Heart right ventricle (tissue), 16 donors: ENCODE measurements at regions not wholly inside any gene's neighbourhood (a gene's known extent, or its start where the extent isn't known, plus 50 kb on each side); places are given as distances from the start of the nearest gene placed in this dataset.

Experiments used
- ATAC-seq, 8 donors: fragments of 200-7000 bp; cut with Tn5 transposase; one replicate each; pipeline ENCODE4 v1.9.1; 2020; ENCODE audit warnings: mild to moderate bottlenecking in 8 of 8, moderate library complexity in 8 of 8, moderate number of reproducible peaks in 1 of 8
- DNase-seq, 2 donors: peaks; one replicate each; pipeline ENCODE4 v3.0.0-alpha.2; 2020
- H3K27ac ChIP-seq, 10 donors: fragments of 200-600 bp; sonication (generic) in 2 of 10; one replicate each; pipeline versions ENCODE4 v1.5.0 to v1.8.0; 2020 to 2022; ENCODE audit warnings: mild to moderate bottlenecking in 3 of 10
- H3K27me3 ChIP-seq, 7 donors: fragments of 200-600 bp; one replicate each; pipeline ENCODE4 v1.8.0; 2021 to 2022; ENCODE audit warnings: mild to moderate bottlenecking in 2 of 7
- H3K36me3 ChIP-seq, 9 donors: fragments of 200-600 bp; sonication (generic) in 1 of 9; one replicate each; pipeline versions ENCODE4 v1.5.0 to v1.8.0; 2020 to 2022; ENCODE audit warnings: mild to moderate bottlenecking in 2 of 9
- H3K4me1 ChIP-seq, 9 donors: fragments of 200-600 bp; sonication (generic) in 1 of 9; one replicate each; pipeline versions ENCODE4 v1.5.0 to v1.8.0; 2020 to 2022; ENCODE audit warnings: mild to moderate bottlenecking in 4 of 9
- H3K4me3 ChIP-seq, 10 donors: fragments of 200-600 bp; sonication (generic) in 2 of 10; one replicate each; pipeline versions ENCODE4 v1.5.0 to v1.8.0; 2020 to 2022; ENCODE audit warnings: mild to moderate bottlenecking in 7 of 10, moderate library complexity in 2 of 10
- H3K9me3 ChIP-seq, 11 donors: fragments of 200-600 bp in 10 of 11; sonication (generic) in 2 of 11; one replicate each; pipeline versions ENCODE4 v1.5.0 to v1.8.0; 2013 to 2022; ENCODE audit warnings: mild to moderate bottlenecking in 2 of 11, control low read depth in 1 of 11, moderate library complexity in 1 of 11
- CTCF ChIP-seq, 9 donors: fragments of 200-600 bp; sonication (generic) in 2 of 9; IDR thresholded peaks; one replicate each; pipeline versions ENCODE4 v1.5.0 to v1.8.0; 2021 to 2022; ENCODE audit warnings: antibody characterized with exemption in 9 of 9, mild to moderate bottlenecking in 5 of 9, moderate library complexity in 1 of 9
- WGBS, 2 donors: extraction: QIAGEN DNeasy Blood & Tissue Kit; methylation state at CpG; one replicate each; pipeline ENCODE4 v1.1.7; 2013; ENCODE audit warnings: inconsistent platforms in 1 of 2; 5-methylcytosine and 5-hydroxymethylcytosine counted together
- intact Hi-C, 10 donors: fragments of 100-400 bp; cut with DNase I; formaldehyde crosslinking; loops; one replicate each; pipeline versions ENCODE4 v1.11.1 to v1.14.2; 2022
- donor health status: Arrhythmogenic right ventricular cardiomyopathy.
- donor health status: ischemic (EF 13 %, LVEDD 7.1; RV severe dilation, severe dysfunction).
- donor health status: healthy with polysubstance abuse.
- donor health status: DM: no; HTN: yes; CAD: no.
- donor health status: DM: no; HTN: no; CAD: no.
- donor health status: ischemic (EF 25% LVEDD 6.9; RV normal size, moderate dysfunction).
- donor health status: ischemic (EF 25% LVEDD 5.7; RV mildly dilated, moderate dysfunction).
- donor health status: healthy.
- donor health status: DM: yes; HTN: yes; CAD: no.
- donor health status: Ischemic cardiomyopathy.
- donor health status: ischemic (EF 35%, LVEDD 5.7; RV mildly dilated, moderate dysfunction).
- donor health status: nonischemic (EF 11% LVEDD 7.7; RV severe dilation, severe dysfunction).
- donor health status: DM: yes; HTN: yes; CAD: no.
- donor health status: PGD.
- donor health status: ischemic (EF 29% LVEDD 5.4; RV normal size, mild dysfunction).
- donor health status: nonischemic (EF 23%, LVEDD 6.1; RV moderate dilation, normal function).

GRCh38 chr15:25182736-25183445 is 228.1 kb downstream of the SNRPN start:
- ATAC-seq, result no peak
- peak in 1 of 9 donors; percentile 28 for TF ChIP-seq CTCF (IDR thresholded peaks at IDR 0.05)

GRCh38 chr15:25183581-25184251 is 228.9 kb downstream of the SNRPN start:
- H3K4me1 ChIP-seq, result no peaks in the 10 kb centered on the region
- 76 to 82% methylated on average over 9 of the region's 9 CpGs for WGBS, 2 donors
- intact Hi-C loops, result no loop called here
- DNase-seq (no peak), ATAC-seq (no peak)
- peaks cover 0 to 96% (median 0%) of the 10 kb centered on the region in 11 donors for H3K9me3 ChIP-seq
- no peak overlapping the region for H3K4me3 ChIP-seq
- H3K36me3 ChIP-seq, result no peaks in the 10 kb centered on the region
- H3K27me3 ChIP-seq, result no peaks in the 10 kb centered on the region
- H3K27ac ChIP-seq, result no peak overlapping the region
- no peak for TF ChIP-seq CTCF (IDR thresholded peaks at IDR 0.05)

More at GRCh38 chr15:25182736-25183445, 228.1 kb downstream of the SNRPN start:
- Histone ChIP-seq H3K36me3 (no peaks in the 10 kb centered on the region), H3K27ac (no peak overlapping the region), H3K4me1 (no peaks in the 10 kb centered on the region), H3K9me3 (peaks cover 0 to 96% (median 0%) of the 10 kb centered on the region in 11 donors), H3K27me3 (no peaks in the 10 kb centered on the region), H3K4me3 (no peak overlapping the region)
- peak in 1 of 2 donors; percentile 10 for DNase-seq
- intact Hi-C loops, result no loop called here
- 83% methylated on average over 14 of the region's 14 CpGs for WGBS, 2 donors

- WGBS, 2 donors, result 84 to 85% methylated on average over 12 of the region's 12 CpGs
- TF ChIP-seq CTCF (IDR thresholded peaks at IDR 0.05), result no peak
- Histone ChIP-seq H3K27me3 (no peaks in the 10 kb centered on the region), H3K36me3 (no peaks in the 10 kb centered on the region), H3K27ac (no peak overlapping the region), H3K9me3 (peaks cover 0 to 96% (median 0%) of the 10 kb centered on the region in 11 donors), H3K4me1 (no peaks in the 10 kb centered on the region), H3K4me3 (no peak overlapping the region)
- peak in 1 of 2 donors; percentile 3 for DNase-seq
- intact Hi-C loops, result no loop called here
- ATAC-seq, result no peak
Observed at GRCh38 chr15:25184356-25185155, 229.8 kb downstream of the SNRPN start.

- Histone ChIP-seq H3K4me3 (no peak overlapping the region), H3K36me3 (no peaks in the 10 kb centered on the region), H3K4me1 (no peaks in the 10 kb centered on the region), H3K27me3 (no peaks in the 10 kb centered on the region), H3K9me3 (peaks cover 0 to 95% (median 0%) of the 10 kb centered on the region in 11 donors), H3K27ac (no peak overlapping the region)
- no peak for ATAC-seq
- TF ChIP-seq CTCF (IDR thresholded peaks at IDR 0.05), result no peak
- no peak for DNase-seq
- intact Hi-C loops, result no loop called here
- 85% methylated on average over 15 of the region's 15 CpGs for WGBS, 2 donors
Observed at GRCh38 chr15:25185156-25185710, 230.4 kb downstream of the SNRPN start.
